ENCODE measurements at regions not wholly inside any gene's neighbourhood (a gene's known extent, or its start where the extent isn't known, plus 50 kb on each side); places are given as distances from the start of the nearest gene placed in this dataset.

- in situ Hi-C loops (cut with MboI; ENCODE audit: low pct_unique_long_range_greater_than_20kb, low sequenced_read_pairs, unreplicated experiment): no loop called here
- DNase-seq (ENCODE audit: low spot score): no peak
Observed at GRCh38 chr3:176415661-176416295, 781.5 kb downstream of the TBL1XR1 start.

GRCh38 chr3:176412771-176413170, 784.5 kb downstream of the TBL1XR1 start:
- DNase-seq (ENCODE audit: low spot score): no peak
- TF ChIP-seq CTCF (IDR thresholded peaks at IDR 0.05; ENCODE audit: extremely low read depth, insufficient read depth, missing control alignments): no peak
- in situ Hi-C loops (cut with MboI; ENCODE audit: low pct_unique_long_range_greater_than_20kb, low sequenced_read_pairs, unreplicated experiment): no loop called here

More at GRCh38 chr3:176415661-176416295, 781.5 kb downstream of the TBL1XR1 start:
- no peak for TF ChIP-seq CTCF (IDR thresholded peaks at IDR 0.05; ENCODE audit: extremely low read depth, insufficient read depth, missing control alignments)

GRCh38 chr3:176403531-176403930, 793.8 kb downstream of the TBL1XR1 start:
- no peak for DNase-seq (ENCODE audit: low spot score)
- in situ Hi-C loops (cut with MboI; ENCODE audit: low pct_unique_long_range_greater_than_20kb, low sequenced_read_pairs, unreplicated experiment): no loop called here
- TF ChIP-seq CTCF (IDR thresholded peaks at IDR 0.05; ENCODE audit: extremely low read depth, insufficient read depth, missing control alignments): no peak

GRCh38 chr3:176401211-176401610, 796.1 kb downstream of the TBL1XR1 start:
- in situ Hi-C loops (cut with MboI; ENCODE audit: low pct_unique_long_range_greater_than_20kb, low sequenced_read_pairs, unreplicated experiment): no loop called here
- no peak for DNase-seq (ENCODE audit: low spot score)
- no peak for TF ChIP-seq CTCF (IDR thresholded peaks at IDR 0.05; ENCODE audit: extremely low read depth, insufficient read depth, missing control alignments)

GRCh38 chr3:176399193-176399592, 798.1 kb downstream of the TBL1XR1 start:
- no peak for TF ChIP-seq CTCF (IDR thresholded peaks at IDR 0.05; ENCODE audit: extremely low read depth, insufficient read depth, missing control alignments)
- DNase-seq (ENCODE audit: low spot score): no peak
- in situ Hi-C loops (cut with MboI; ENCODE audit: low pct_unique_long_range_greater_than_20kb, low sequenced_read_pairs, unreplicated experiment): no loop called here

- no peak for TF ChIP-seq CTCF (IDR thresholded peaks at IDR 0.05; ENCODE audit: extremely low read depth, insufficient read depth, missing control alignments)
- no peak for DNase-seq (ENCODE audit: low spot score)
- in situ Hi-C loops (cut with MboI; ENCODE audit: low pct_unique_long_range_greater_than_20kb, low sequenced_read_pairs, unreplicated experiment): no loop called here
Observed at GRCh38 chr3:176395240-176395639, 802.0 kb downstream of the TBL1XR1 start.

Data from GM13977 (cell line).